ENCODE measurements at regions not wholly inside any gene's neighbourhood (a gene's known extent, or its start where the extent isn't known, plus 50 kb on each side); places are given as distances from the start of the nearest gene placed in this dataset.
"Not testable (repeated sequence)": the region's sequence is repeated elsewhere in the genome, so short reads cannot be mapped to it uniquely, and the experiment has no call there.

DNA sequence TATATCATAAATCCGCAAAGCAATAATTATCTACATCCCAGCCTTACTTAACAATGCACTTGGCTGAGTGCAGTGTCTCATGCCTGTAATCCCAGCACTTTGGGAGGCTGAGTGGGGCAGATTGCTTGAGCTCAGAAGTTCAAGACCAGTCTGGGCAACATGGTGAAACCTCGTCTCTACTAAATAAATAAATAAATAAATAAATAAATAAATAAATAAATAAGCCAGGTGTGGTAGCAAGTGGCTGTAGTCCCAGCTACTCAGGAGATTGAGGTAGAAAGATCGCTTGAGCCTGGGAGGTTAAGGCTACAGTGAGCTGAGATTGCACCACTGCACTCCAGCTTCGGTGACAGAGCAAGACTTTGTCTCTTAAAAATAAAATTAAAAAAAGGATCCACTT lies 898.1 kb downstream of the DNAJB9 start:
- not testable (repeated sequence) for DNase-seq (ENCODE audit: low spot score)

DNA sequence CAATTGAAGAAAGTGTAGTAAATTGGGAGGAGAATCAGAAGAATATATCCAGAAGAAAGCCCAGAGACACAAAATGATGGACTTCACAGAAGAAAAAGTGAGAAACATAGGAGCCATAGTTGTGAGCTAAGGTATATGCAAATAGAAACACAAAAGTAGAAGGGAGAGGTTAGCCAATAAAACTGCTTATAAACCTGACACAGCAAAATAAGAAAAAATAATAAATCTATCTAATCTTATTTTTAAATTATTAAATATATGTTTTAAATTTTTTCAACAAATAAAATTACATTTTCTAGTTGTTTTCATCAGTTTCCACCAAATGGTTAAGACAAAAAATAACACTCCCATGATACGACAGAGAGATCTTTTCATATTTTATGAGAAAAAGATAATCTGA lies 903.5 kb downstream of the DNAJB9 start:
- DNase-seq (ENCODE audit: low spot score) = no peak

DNA sequence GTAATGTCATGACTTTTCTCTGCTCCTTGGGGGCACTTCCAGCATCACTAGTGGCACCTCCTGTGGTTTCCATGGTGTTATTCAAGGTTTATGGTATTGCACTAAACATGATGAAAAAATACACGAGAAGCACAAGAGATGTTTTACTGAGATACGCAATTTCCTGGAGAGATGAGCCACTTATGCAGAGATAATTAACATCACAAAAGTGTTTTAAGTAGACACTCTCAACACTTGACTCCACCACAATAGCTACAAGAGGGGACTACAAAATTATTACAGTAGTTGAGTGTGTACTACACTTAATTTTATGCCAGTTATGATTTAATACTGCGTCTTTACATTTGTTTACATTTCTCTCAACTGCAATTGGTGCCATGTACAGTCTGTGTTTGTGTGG lies 906.7 kb downstream of the DNAJB9 start:
- no peak for DNase-seq (ENCODE audit: low spot score)

DNA sequence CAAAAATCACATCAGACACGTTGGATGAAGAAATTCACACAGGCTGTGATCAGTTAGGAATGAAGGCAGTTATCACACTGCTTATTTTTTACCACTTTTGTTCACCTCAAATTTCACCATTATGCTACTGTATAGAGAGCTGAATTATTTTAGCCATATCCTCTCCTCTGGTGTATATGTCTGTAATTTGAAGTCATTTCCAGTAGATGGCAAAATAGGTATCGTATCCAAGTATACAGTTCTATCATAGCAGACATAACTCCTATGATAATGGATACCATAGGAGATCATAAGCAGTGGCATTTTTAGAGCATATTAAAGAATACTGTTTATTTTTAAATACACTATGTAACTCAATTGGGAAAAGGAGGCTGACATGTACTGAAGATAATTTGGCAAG lies 909.7 kb downstream of the DNAJB9 start:
- no peak for DNase-seq (ENCODE audit: low spot score)

DNA sequence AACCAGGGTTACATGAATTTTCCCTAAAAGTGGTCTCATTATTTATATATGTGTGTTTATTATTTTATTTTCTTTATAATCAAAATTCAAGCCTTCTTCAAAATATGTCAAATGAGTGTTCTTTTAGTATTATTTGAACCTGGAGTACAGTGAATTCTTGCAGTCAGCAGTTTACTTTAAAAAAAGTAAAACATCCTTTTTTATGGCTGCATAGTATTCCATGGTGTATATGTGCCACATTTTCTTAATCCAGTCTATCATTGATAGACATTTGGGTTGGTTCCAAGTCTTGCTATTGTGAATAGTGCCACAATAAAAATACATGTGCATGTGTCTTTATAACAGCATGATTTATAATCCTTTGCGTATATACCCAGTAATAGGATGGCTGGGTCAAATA lies 920.9 kb downstream of the DNAJB9 start:
- not testable (repeated sequence) for DNase-seq (ENCODE audit: low spot score)

DNA sequence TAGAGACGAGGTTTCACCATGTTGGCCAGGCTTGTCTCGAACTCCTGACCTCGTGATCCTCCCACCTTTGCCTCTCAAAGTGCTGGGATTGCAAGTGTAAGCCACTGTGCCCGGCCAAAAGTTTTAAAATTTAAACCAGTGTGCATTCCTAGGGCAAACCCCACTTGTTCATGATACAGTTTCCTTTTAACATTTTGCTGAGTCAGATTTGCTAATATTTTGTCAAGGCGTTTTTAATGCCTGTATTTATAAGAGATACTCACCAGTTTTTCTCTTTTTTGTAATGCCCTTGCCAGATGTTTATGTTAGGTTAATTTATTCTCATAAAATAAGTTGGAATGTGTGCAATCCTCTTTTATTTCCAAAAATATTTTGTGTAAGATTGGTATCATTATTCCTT lies 927.4 kb downstream of the DNAJB9 start:
- no peak for DNase-seq (ENCODE audit: low spot score)

DNA sequence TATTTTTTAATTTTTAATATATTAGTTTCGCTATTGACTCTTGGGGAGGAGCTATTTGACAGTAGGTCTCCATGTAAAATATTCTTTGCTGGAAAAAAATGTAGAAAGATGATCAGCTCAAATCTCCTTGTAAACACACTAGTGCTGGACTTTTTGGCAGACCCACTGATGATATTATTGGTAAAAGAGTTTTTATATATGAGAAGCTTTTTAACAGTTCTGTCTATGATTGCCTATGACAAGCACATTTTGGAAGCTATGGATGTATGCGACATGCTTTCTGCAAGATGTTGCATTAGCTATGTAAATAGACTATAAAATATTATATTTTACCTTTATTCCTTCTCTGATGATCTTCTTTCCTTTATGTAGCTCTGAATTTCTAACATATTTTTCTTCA lies 928.5 kb downstream of the DNAJB9 start:
- no peak for DNase-seq (ENCODE audit: low spot score)

DNA sequence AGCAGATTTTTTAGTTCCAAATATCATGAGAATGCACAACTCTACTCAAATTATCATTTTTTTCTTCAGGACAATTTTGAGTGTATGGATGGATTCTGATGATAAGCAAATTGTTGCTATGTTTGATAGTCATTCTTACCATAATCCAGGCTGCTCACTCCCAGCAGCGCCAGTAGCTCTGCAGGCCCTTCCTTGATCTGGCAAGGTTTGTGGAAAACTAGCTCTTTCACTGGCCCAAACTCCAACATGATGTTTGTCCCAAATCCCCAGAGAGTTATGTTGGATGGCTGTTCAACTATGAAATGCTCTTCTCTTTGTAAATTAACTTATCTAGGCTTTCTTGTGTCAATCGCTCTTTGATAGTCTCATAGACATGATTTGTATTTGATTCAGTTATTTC lies 933.7 kb downstream of the DNAJB9 start:
- DNase-seq (ENCODE audit: low spot score) = no peak

DNA sequence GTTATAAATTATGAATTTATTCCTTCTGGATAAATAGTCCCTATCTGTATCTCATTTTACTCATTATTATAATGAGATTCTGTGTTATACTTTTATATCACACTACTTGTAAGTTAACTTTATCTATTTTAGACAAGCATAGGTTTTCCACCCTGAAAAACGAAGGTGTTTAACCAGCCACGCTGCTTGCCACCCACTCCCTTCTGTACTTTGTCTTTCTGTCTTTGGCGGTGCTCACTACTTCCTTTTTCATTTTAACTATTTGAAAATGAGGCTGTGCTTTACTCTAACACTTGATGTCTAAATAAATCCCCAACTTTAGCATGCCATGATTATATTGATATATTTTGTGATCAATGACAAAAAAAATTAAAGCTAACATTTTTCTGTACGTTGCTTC lies 952.9 kb downstream of the DNAJB9 start:
- no peak for DNase-seq (ENCODE audit: low spot score)

DNA sequence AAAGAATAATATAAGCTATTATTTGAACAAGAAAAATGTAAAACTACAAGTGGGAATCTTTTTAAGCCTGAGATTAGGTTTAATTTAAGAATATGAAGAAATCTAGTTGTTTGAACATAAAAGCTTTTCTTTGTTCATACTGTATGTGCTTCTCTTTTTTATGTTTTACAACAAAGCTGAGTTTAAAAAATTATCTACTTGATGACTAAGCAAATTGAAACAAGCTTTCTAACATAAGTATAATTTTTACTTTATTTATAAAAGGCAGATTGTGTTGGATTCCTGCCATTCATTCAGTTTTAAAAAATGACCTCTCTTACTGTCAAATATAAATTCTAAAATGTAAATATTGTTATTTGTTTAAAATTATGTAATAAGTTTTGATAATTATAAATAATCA lies 958.2 kb downstream of the DNAJB9 start:
- no peak for DNase-seq (ENCODE audit: low spot score)

DNA sequence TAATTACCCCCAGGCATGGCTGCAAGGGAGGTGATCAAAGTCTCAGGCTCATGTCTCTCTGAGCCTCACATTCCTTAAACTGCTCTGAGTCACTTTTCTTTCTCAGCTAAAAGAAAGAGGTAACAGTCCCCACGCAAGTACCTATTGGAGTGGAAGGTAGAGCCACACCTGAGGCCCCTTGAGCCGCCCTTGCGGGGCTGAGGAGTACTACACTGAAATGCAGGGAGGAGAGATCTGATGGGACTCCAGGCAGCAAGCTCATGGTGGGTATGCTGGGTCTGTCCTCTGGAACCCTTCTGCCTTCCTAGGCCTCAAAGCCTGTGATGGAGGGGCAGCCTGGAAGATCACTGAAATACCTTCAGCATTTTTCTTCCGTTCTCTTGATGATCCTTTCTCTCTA lies 960.0 kb downstream of the DNAJB9 start:
- no peak for DNase-seq (ENCODE audit: low spot score)

DNA sequence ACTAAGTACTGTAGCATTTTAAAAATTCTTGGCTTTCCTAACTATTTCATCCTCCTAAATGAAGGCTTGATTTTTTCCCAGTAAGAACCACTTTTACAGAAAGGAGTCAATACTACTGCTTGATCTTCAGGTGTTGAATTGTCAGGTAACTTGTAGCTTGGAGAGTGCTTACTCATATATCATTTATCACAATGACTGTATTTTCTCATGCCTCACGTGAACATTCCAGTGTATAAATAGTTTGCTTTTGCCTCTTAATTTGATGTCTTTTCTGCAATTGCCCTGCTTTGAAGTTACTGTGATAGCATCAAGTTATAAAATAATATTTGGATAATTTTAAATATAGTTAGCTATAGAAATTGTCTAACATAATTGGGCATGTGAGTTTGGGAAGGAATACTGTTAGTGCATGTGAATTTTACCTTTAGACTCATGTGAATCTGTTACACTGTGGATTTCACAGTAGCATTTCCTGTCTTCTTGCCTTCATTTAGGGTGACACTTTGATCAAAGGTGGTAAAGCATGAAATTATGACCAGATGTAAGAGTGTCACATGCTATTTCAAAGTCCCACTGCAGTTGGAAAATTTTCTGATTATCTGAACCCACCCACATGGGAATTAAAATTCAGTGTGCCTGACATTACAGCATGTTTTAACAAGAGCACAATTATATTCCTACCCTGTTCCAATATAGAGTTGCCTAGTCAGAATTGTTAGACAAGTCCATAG lies 962.8 kb downstream of the DNAJB9 start:
- no peak for DNase-seq (ENCODE audit: low spot score)

DNA sequence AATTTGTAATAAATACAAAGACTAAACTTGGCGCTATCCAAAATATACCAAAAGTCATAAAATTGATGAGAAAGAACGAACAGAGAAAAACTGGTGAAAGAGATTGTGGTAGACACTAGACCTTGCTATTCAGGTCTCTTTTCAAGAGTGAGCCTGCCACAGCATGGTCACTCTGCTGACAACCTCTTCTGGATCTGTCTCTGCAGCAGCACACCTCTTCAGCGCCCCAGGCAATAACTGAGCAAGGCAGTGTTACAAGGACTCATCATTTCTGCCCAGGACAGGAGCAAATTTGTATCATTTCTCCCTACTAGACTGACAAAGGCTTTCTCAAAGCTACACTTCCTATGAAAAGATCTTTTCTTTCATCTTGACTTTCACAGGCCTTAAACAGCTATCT lies 976.0 kb downstream of the DNAJB9 start:
- DNase-seq (ENCODE audit: low spot score) = no peak

DNA sequence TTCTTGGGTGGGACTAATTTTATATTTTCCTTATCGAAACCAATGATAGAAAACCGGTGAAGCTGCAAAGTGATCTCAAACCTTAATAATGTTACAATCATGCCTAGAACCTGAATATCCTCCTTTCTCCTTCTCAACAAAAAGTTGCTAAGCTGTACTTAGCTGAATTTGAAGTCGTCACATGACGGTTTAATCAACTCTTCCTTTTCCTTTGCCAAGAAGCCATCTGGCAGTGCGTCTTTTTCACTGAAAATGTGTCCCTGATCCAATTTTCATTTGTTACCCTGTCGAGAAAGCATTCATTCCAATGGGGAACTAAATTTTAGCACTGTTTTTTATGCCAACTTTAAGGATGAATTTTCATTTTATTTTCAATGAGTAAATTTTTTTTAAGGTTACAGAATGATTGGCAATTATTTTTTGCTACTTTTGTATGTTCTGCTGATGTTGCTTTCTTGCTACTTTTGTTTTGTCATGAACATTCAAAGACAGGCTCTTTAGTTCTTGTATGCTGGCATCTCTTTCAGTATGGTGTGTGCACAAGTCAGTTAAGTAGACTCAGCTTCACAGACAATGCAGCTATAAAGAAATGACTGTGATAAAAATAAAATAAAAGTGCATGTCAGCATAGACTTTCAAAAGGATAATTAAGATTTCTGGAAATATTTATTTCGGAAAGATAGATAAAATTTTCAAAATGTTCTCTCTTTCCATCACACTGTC lies 980.0 kb downstream of the DNAJB9 start:
- DNase-seq (ENCODE audit: low spot score) = no peak

DNA sequence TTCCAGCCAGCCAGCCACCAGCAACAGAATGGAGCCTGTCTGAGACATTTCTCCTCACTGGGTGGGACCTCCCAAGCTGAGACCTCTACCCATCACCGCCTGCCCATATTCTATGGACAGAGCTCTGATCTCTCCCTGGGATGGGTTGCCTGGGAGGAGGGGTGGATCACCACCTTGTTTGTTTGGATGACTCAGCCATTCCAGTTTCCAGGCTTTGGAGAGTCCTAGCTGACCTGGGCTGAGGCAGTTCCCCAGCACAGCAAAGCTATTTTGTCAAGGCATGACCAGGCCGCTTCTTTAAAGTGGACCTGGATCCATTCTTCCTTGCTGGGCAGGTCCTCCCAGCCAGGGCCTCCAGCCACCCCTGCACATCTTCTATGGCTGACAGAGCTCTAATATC lies 982.3 kb downstream of the DNAJB9 start:
- DNase-seq (ENCODE audit: low spot score) = no peak

DNA sequence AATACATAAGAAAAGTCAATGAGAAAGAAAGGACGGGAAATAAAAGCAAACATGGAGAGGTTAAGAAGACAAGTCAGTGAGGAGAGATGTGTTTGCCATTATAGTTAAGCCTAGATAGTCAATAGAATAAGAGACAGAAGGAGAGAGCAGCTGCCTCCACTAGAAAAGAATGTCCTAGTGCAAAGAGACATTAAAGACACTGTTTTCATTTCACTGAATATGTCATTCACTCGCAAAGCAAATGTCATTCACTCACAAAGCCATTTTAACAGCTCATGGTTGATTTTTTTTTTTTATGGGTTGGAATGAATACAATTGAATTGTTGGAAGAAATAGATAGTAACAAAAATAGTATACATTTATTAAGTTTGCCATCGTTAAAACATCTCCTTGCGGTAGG lies 1007.6 kb downstream of the DNAJB9 start:
- DNase-seq (ENCODE audit: low spot score) = no peak

DNA sequence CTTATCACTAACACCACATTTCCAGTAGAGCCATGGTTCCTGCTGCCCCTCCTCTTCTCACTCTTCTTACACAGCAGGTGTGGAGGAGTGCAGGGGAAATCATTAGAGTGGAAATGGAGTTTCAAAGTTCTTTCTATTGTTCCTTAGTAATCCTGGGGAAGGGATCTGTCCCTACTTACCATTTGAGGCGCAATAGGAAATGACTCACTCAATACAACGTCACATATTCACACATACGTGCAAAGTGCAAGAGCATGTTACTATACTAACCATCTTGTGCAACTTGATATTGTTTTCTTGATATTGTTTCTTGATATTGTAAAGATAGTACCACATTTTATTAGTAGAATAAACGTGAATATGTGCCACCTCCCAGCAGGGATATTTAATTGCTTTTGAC lies 1010.2 kb downstream of the DNAJB9 start:
- no peak for DNase-seq (ENCODE audit: low spot score)

DNA sequence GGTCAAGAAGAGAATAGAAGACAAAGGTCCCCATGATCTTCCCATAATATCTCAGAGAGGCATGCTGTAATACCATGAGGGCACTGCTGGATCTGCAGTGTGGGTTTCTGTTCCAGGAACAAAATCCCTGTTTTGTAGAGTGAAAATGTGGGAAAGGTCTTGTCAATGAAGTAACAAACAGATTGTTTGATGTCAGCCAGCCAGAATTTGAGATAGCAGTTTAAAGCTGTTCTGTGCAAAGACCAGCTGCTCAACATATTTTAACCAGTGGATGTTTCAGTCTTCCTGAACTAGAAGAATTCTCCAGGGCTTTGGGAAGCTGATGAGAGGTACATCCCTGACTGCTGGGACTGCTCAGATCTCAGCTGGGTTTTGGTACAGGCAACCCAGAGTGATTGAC lies 1012.5 kb downstream of the DNAJB9 start:
- DNase-seq (ENCODE audit: low spot score) = no peak

DNA sequence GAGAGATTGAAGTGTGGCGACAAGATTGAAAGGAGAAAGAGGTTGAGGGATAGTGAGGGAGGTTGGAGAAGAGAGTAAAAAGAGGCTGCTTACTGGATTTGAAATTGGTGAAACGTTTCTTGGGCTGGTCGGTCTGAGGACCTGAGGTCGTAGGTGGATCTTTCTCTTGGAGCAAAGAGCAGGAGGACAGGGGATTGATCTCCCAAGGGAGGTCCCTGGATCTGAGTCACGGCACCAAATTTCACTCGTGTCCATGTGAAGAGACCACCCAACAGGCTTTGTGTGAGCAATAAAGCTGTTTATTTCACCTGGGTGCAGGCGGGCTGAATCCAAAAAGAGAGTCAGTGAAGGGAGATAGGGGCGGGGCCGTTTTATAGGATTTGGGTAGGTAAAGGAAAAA lies 1027.3 kb downstream of the DNAJB9 start:
- DNase-seq (ENCODE audit: low spot score) = not testable (repeated sequence)

DNA sequence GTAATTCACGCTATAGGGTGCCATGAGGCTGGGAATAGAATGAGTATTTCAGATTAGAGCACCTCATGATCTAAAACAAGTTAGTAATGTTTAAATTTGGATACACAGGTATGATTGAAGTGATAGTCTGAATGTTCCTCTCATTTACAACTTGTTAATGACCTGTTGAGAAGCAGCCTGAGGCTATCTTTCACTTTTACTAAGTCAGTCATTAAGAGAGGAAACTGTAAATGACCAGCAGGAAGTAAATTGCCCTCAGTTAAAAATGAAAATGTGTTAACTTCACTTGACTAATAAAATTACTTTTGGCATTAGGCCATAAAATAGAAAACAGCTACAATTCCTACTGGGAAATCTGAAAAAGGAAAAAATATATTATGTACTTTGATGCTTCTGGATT lies 1042.0 kb downstream of the DNAJB9 start:
- DNase-seq (ENCODE audit: low spot score) = no peak

DNA sequence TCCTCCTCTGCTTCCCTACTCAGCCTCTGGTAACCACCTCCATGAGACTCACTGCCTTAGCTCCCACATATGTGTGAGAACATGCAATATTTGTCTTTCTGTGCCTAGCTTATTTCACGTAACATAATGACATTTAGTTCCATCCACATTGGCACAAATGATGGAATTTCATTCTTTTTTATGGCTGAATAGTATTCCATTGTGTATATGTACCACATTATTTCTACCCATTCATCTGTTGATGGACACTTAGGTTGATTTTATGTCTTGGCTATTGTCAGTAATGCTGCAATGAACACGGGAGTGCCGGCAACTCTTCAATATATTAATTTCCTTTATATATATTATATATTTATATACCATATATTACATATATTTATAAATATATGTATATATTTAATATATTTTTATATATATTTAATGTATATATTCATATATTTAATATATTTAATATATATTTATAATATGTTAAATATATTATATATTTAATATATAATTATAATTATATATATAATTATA lies 1046.9 kb downstream of the DNAJB9 start:
- DNase-seq (ENCODE audit: low spot score) = no peak

DNA sequence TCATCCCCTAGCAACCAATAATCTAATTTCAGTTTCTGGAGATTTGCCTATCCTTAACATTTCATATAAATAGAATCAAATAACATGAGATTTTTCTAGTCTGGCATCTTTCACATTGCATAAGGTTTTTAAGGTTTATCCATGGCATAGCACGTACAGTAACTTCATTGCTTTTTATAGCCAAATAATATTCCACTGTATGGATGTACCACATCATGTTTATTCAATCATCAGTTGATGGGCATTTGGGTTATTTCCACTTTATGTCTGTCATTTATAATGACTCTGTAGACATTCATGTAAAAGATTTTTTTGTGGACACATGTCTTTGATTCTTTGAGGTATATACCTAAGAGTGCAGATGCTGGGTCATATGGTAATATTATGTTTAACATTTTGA lies 1052.6 kb downstream of the DNAJB9 start:
- DNase-seq (ENCODE audit: low spot score) = no peak

DNA sequence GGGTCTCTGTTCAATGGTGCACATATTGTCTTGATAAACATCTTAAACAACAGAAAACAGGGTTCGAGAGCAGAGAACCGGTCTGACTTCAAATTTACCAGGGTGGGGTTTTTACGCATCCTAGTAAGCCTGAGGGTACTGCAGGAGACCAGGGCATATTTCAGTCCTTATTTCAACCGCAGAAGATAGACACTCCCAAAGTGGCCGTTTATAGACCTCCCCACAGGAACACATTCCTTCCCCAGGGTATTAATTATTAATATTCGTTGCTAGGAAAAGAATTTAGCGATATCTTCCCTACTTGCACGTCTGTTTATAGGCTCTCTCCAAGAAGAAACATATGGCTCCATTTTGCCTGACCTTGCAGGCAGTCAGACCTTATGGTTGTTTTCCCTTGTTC lies 1063.2 kb downstream of the DNAJB9 start:
- not testable (repeated sequence) for DNase-seq (ENCODE audit: low spot score)

DNA sequence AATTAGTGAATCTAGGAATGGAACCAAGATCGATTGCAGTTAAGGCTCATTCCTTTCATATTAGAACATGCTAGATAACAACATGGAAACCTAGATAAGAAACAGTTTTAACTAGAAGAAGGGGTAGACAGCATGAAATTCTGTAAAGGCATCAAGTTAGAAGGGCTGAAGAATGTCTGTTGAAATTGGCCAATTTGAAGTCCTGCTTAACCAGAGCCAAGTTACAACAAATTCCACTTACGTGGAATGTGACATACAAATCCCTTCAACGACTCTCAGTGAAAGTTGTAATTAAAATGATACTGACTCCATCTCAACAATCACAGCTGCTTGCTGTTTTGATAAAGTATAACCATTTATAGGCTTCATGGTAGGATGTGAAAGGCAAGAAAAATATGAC lies 1065.7 kb downstream of the DNAJB9 start:
- DNase-seq (ENCODE audit: low spot score) = no peak

Measured in AG08395 (cell line).